Kidney (tissue), 13 donors: ENCODE measurements at regions not wholly inside any gene's neighbourhood (a gene's known extent, or its start where the extent isn't known, plus 50 kb on each side); places are given as distances from the start of the nearest gene placed in this dataset.

Source experiments
- DNase-seq, 5 donors: peaks; one replicate each; pipeline ENCODE4 v3.0.0-alpha.2; 2013 to 2020
- FAIRE-seq: peaks from 2 replicates; lab custom pipeline; 2012; peaks lifted over from hg19 to GRCh38; lab: Jason Lieb, UNC
- H3K27ac ChIP-seq, 2 donors: one replicate each; pipeline ENCODE4 v1.7.0; 2013; ENCODE audit warnings: low read depth in 2 of 2, low read length in 2 of 2, inconsistent platforms in 1 of 2
- H3K27me3 ChIP-seq: one replicate; pipeline ENCODE4 v1.7.1; 2013; ENCODE audit warnings: low read length, inconsistent platforms; ENCODE audit not compliant: control insufficient read depth, insufficient read depth
- H3K36me3 ChIP-seq, 3 donors: one replicate each; pipeline versions ENCODE4 v1.7.0 to v1.7.1; 2013; ENCODE audit warnings: low read length in 3 of 3, control low read depth in 1 of 3, inconsistent platforms in 1 of 3; ENCODE audit not compliant: insufficient read depth in 3 of 3, control insufficient read depth in 2 of 3
- H3K4me1 ChIP-seq, 3 donors: one replicate each; pipeline versions ENCODE4 v1.7.0 to v1.7.1; 2013; ENCODE audit warnings: low read length in 3 of 3, inconsistent platforms in 1 of 3, low read depth in 1 of 3; ENCODE audit not compliant: control insufficient read depth in 2 of 3, insufficient read depth in 2 of 3
- H3K4me3 ChIP-seq, 3 donors: one replicate each; pipeline versions ENCODE4 v1.7.0 to v1.8.1; 2013; ENCODE audit warnings: low read length in 3 of 3, control low read depth in 1 of 3, inconsistent platforms in 1 of 3
- H3K9ac ChIP-seq, 3 donors: one replicate each; pipeline versions ENCODE4 v1.7.0 to v1.7.1; 2013; ENCODE audit warnings: low read length in 3 of 3, control low read depth in 1 of 3, inconsistent platforms in 1 of 3
- H3K9me3 ChIP-seq, 3 donors: one replicate each; pipeline versions ENCODE4 v1.7.0 to v1.7.1; 2013; ENCODE audit warnings: low read length in 3 of 3, control low read depth in 1 of 3, inconsistent platforms in 1 of 3; ENCODE audit not compliant: control insufficient read depth in 2 of 3, insufficient read depth in 1 of 3
- CTCF ChIP-seq: IDR thresholded peaks from 3 replicates; pipeline ENCODE4 v1.5.1; 2012; ENCODE audit warnings: mild to moderate bottlenecking, moderate library complexity, borderline replicate concordance; ENCODE audit not compliant: insufficient read depth; ENCODE audit errors: extremely low read depth
- intact Hi-C: fragments of 100-400 bp; cut with DNase I; formaldehyde crosslinking; loops from one replicate; pipeline ENCODE4 v1.11.1; 2022
- donor health status: control.
- donor health status: control.
- donor health status: control.
- donor health status: control.
- donor health status: control.
- donor health status: DM: yes; HTN: yes; CAD: no.
- donor health status: Normal renal cell carcinoma (clear cell type).

GRCh38 chr14:49977126-49977841 is 84.4 kb downstream of the ARF6 start:
- FAIRE-seq (no peak), DNase-seq (no peak)
- H3K27me3 ChIP-seq: no peaks in the 10 kb centered on the region
- intact Hi-C loops: no loop called here
- H3K4me3 ChIP-seq: no peak overlapping the region
- TF ChIP-seq CTCF: no peak
- H3K9ac ChIP-seq: no peak overlapping the region
- H3K4me1 ChIP-seq: peaks cover 5 to 20% (median 17%) of the 10 kb centered on the region in 3 donors
- no peaks in the 10 kb centered on the region for H3K9me3 ChIP-seq
- no peaks in the 10 kb centered on the region for H3K36me3 ChIP-seq
- H3K27ac ChIP-seq: peak overlapping the region in 1 of 2 donors; percentile 23

- no peaks in the 10 kb centered on the region for H3K27me3 ChIP-seq
- H3K36me3 ChIP-seq: no peaks in the 10 kb centered on the region
- H3K9me3 ChIP-seq: no peaks in the 10 kb centered on the region
- intact Hi-C loops: no loop called here
- no peak overlapping the region for H3K27ac ChIP-seq
- no peak overlapping the region for H3K9ac ChIP-seq
- no peak overlapping the region for H3K4me3 ChIP-seq
- DNase-seq (peak in 1 of 5 donors; percentile 42), FAIRE-seq (no peak)
- H3K4me1 ChIP-seq: peaks cover 3 to 13% (median 10%) of the 10 kb centered on the region in 3 donors
- no peak for TF ChIP-seq CTCF
Observed at GRCh38 chr14:49980027-49980426, 87.1 kb downstream of the ARF6 start.

GRCh38 chr14:49982082-49982481 is 89.2 kb downstream of the ARF6 start:
- no peak for TF ChIP-seq CTCF
- peak in 2 of 5 donors; percentile 29 to 40 for DNase-seq
- H3K27ac ChIP-seq: peak overlapping the region in 1 of 2 donors; percentile 76
- H3K36me3 ChIP-seq: no peaks in the 10 kb centered on the region
- peaks cover 3 to 8% (median 6%) of the 10 kb centered on the region in 3 donors for H3K4me1 ChIP-seq
- H3K9ac ChIP-seq: peak overlapping the region in 1 of 3 donors; percentile 17
- no peak for FAIRE-seq
- H3K9me3 ChIP-seq: no peaks in the 10 kb centered on the region
- peak overlapping the region in 1 of 3 donors; percentile 49 for H3K4me3 ChIP-seq
- no peaks in the 10 kb centered on the region for H3K27me3 ChIP-seq
- intact Hi-C loops: no loop called here
